DMS114 treated with DMSO at 0.1 percent for 48 hours (cell line): ENCODE measurements at regions not wholly inside any gene's neighbourhood (a gene's known extent, or its start where the extent isn't known, plus 50 kb on each side); places are given as distances from the start of the nearest gene placed in this dataset.

Experiments
- DNase-seq: peaks from one replicate; lab custom pipeline; 2025; ENCODE audit not compliant: unreplicated experiment; lab: John Stamatoyannopoulos, UW

DNA sequence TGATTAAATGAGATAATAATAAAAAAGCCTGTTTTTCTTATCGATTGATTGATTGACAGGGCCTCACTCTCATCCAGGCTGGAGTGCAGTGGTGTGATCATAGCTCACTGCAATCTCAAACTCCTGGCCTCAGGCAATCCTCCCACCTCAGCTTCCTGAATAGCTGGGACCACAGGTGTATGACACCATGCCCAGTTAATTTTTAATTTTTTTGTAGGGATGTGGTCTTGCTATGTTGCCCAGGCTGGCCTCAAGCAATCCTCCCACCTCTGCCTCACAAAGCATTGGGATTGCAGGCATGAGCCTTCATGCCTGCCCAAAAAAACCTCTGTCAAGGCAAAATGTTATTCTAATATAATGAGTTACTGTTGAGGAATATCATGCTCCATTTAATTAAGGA is 346.4 kb upstream of the DAB1 start:
- no peak for DNase-seq

DNA sequence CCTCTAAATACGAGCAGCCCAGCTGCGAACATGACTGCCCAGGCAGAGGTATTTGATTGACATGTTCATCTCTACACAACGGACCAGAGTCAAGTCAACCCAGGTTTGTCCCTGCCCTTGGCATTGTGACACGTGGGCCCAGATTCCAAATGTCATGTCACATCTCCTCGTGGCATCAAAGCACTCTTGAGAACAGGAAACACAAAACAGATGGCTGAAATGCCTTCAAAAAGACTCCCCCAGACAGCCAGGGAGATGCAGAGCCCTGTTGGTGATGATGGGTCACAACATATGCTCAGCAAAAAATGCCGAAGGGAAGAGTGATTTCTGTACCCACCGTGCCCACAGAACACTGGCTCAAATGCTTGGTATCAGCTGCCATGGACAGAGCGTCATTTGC is 337.8 kb upstream of the DAB1 start:
- no peak for DNase-seq

DNA sequence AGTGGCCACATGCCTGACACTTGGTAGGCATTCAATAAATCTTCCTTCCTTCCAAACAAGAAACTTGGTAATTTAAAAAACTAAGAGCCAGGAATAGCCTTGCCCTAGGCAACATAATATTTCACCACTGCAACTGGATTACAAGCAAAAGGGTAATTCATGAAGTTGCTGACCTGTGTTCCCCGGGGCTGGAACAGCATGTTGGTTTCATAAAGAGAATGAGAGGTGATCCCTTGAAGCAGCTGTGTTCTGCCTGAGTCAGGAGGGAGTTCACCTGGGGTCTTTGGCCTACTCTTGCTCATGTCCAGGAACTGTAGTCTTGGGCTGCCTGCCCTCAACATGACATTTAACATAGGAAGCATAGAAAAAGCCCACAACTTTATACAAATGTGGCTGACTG is 329.0 kb upstream of the DAB1 start:
- no peak for DNase-seq

DNA sequence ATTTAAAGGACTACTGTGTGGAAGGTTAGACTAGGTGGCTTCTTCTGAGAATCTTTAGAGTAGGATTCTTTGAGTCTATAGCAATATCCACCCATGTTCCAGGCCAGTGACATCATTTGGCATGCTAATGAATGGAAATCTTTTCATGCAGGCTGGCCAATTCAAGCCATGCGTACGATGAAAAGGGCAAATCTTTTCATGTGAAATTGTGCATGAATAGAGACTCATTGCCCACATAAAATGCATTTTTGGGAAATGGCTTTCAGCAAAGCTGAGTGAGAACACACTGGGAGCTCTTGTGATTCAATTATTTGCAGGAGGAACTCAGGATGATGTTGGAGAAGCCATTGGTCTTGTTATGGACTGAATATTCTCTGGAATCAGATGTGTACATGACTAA is 324.9 kb upstream of the DAB1 start:
- DNase-seq = no peak

DNA sequence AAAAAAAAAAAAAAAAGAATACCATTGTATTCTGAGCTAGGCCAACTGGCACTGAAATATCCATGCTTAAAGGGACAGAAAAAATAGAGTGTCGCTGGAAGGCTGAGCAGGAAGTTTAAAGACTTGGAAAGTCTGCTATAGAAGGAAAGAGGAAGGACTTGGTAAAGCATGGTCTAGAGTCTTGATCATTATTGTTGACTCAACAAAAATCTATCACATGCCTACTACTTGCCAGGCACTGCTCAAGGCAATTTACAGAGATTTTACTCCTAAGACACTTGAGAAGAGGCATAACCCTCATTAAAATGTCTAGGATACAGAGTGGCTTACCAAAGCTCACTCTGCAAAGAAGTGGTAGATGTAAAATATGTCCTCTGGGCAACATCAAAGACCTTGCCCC is 324.0 kb upstream of the DAB1 start:
- no peak for DNase-seq

DNA sequence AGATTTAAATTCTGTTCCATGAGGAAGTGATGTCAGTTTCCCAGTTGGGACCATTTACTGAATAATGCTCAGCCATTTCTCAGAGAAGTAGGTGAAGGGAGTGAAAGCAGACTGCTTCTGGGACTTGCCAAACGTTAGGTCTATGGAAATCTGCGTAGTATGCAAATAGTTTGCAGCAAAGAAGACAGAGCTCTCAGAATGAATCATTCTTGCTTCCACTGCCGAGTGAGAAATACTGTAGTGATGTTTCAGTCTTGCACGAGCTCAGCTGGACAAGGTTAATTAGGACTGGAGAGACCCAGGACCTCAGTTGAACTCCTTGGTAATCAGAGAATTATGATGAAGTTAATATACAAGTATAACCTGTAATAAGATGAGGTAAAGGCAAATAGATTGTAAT is 317.7 kb upstream of the DAB1 start:
- DNase-seq = no peak

DNA sequence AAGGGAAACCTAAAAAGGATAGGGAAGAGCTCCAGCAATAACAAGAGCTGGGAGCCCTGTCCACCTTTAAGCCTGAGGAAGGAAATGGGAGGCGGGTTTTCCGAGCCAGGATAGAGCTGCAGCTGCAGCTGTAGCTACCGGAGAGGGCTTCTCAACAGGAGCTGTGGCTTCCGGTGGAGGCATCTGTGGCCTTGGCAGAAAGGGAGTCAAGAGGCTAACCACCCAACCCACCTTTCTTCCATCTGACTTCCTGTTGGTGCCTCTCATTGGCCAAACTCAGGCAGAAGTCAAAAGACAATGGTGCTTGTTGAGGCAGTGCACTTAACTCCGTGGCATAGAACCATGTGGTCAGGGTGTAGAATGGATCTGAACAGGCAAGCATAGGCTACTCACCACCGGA is 313.1 kb upstream of the DAB1 start:
- no peak for DNase-seq

DNA sequence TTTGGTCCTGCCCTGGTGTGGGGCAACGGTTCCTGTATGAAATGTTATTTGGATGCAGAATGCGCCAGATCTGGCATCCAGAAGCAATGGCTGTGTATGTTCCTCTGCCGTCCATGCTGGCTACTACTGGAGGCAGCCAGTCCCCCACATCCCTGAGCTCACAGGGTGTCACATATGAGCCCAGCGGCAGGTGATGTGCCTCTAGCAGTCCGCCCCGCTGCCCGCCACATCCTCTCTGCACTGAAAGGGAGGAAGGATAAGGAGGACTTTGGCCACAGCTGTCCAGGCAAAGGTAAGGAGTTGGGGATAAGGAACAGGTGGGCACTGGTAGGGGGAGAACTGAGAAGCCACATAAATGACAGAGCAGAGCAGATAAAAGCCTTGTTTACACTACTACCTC is 305.3 kb upstream of the DAB1 start:
- no peak for DNase-seq

DNA sequence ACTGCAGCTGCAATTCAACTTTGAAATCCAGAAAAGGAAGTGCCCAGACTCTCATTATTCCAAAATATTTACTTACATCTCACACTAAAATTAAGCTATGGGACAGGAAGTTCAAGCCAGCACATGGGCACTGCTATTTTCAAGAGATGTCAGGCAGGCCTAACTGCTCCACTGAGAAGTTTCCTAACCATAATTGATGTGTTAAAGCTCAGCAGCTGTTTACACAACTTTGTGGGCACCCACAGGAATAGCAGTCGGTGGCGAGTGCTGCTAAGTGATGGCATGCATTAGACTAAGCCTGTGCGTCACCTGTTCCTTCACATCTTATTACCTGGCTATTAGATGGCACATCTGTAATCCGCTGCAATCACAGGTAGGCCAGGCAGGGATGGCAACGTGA is 303.3 kb upstream of the DAB1 start:
- DNase-seq = no peak

DNA sequence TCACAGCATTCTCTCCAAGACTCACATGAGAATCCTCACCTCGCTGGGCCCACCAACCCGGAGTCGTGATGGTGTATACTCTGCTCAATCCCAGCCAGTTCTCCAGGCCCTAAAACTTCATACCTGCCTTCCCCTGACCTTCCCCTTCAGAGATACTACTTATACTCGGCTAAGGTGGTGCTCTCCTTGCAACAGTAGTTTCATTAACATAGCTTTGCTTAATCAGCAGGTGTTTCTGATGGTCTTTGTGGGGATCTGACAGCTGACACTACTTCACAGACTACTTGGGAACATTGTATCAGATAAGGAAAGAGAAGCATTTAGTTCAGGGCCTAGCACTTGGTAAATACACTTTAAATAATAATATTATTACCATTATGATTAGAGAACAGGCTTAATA is 301.5 kb upstream of the DAB1 start:
- DNase-seq = no peak

DNA sequence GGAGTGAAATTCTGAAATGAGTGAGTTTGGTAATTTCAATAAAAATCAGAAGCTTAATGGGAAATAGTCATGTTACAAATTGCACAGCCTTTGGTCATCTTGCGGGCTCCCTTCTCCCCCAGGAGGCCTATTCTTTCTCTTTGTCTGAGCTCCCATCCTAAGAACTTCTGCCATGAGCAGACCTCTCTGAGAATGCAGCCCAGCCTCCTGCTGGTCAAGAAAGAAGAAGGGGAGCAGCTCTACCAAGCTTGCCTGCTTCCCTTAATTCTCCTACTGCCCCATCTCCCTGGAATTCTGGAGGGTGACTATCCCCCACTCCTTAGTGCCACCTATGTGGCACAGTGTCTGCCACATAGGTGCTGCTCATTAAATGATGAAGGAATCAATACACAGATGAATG is 300.7 kb upstream of the DAB1 start:
- DNase-seq = no peak

DNA sequence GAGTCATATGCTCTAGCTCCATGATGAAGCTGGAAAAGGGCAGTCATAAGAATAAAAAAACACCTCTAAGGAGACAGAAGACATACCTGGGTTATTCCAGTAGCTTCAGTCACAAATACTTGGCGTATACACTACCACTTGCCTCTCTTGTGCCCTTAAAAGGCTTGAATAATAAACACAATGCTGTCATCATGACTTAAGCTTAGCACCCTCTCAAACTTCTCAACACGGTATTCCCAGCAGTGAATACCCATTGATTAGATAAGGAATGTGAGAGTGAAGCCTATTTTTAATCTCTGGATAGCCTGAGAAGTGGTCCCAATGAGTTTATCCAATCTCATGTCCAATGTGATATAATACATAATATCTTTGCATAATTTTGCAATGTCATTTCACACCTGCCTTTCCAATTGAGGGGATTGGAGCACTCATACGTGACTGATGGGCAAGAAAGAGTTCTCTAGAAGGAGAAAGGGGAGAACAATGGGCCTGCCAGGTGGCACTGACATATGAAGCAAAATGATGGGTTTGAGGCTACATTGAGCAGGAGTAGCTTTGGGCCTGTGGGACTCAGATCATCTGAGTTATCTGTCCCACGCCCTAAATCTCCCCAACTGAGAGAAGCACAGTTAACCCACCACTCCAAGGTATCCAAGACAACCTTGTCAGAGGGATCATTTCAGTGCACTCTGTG is 298.6 kb upstream of the DAB1 start:
- no peak for DNase-seq

DNA sequence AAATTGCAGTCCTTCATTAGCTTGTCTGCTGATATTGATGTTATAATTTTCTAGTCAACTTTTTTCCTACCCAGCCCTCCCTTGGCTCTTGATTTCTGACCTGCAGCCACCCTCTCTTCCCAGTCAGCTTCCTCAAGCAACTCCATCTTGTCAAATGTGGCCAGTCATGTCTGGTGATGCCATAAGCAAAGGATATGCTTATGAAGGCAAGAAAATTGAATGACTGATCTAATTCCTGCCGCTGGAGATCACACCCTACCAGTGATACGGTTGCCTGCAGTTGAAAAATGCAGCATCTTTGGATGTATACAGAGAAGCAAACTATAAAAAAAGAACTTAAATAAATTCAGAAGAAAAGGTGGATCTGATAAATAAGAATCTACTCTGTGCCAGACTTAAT is 297.1 kb upstream of the DAB1 start:
- DNase-seq = no peak

DNA sequence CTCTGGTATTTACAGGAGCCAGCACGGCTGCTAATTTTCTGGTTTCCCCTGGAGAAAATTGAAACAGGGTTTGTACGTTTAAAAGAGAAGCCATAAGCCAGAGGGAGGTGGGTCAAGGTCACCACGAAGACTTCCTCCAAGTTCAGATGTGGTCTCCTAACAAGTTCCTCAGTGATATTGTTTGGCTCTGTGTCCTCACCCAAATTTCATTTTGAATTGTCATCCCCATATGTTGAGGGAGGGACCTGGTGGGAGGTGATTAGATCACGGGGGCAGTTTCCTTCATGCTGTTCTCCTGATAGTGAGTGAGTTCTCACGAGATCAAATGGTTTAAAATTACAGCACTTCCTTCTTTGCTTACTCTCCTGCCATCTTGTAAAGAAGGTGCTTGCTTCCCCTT is 295.4 kb upstream of the DAB1 start:
- DNase-seq = no peak

DNA sequence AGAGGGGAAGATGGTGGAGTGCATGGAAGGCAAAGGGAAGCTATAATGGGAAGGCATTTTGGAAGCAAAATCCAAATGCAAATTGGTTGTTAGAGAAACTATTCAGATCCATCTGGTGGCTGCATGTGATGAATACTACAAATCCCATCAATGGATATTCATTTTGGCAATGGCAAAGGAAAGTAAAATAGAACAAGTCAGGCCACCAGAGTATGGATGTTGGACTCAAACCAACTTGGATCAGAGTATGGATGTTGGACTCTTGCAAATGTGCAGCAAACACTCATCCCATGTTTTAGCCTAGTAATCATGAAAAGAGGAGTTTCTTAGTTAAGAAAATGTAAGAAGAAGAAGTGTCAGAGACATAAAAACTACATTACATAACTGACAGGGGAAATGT is 289.6 kb upstream of the DAB1 start:
- no peak for DNase-seq

DNA sequence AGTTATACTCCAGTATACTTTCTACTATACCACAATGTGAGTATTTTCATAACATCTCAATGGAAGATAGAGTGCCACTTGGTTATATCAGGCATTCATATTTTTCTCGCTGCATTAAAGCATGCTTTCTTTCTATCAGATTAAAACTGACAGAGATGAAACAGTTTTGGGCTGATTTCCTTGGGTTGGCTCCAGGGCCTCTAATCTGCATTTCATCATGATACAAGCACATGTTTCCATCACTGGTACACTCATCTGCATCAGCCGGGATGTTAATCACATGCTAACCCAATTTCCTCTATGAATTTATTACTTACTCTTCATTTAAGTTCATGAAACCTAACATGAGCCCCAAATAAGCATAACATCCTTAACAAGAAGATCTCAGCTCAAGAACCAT is 289.0 kb upstream of the DAB1 start:
- DNase-seq = no peak

DNA sequence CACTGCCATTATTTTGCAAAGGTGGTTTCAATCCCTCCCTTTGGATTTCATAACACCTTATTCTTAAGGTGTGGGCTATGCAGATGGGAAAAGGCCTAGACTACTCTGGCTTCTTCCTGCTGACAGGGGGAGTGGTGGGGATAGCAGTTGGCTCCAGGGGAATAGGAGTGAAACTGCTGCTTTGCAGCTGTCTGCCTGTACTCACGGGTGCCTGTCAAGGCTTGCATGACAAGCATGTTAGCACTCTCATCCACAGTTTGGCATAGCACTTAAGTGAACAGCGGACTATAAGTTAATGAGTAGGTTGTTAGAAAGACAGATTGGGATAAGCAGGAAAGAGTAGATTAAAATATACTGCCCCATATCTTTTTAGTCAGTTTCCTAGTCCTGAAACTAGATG is 287.5 kb upstream of the DAB1 start:
- DNase-seq = no peak

DNA sequence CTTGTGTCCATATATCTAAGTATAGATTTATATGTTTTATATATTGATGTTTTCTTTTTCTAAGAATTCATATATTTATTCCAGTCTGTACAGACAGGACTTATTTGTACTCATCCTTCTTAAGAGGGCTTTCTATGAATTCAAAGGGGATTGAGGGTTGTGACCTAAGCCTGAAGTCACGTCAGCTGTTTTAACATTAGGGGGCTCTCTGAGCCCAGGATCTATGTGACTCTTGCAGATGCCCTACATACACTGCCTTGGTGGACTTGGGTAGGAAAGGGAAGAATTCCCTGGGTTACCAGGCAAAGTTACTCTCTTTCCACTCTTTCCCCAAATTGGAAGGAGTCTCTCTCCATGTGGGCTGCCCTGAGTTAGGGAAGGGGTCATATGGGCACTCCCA is 283.8 kb upstream of the DAB1 start:
- DNase-seq = no peak

DNA sequence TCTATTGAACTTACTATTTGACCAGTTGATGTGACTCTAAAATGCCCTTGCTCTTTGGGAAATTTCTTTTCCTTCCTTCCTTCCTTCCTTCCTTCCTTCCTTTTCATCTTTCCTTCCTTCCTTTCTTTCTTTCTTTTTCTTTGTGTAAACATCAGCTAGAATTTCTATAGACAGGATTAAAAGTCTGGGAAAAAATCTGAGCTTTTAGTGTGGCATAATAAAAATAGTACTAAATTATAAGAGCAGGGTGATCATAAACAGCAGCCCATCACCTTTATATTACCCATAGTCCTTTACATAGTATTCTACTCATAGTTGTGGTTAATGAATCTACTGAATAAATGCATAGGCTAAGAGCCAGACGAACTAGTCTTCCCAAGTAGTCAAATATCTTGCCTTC is 281.0 kb upstream of the DAB1 start:
- no peak for DNase-seq

DNA sequence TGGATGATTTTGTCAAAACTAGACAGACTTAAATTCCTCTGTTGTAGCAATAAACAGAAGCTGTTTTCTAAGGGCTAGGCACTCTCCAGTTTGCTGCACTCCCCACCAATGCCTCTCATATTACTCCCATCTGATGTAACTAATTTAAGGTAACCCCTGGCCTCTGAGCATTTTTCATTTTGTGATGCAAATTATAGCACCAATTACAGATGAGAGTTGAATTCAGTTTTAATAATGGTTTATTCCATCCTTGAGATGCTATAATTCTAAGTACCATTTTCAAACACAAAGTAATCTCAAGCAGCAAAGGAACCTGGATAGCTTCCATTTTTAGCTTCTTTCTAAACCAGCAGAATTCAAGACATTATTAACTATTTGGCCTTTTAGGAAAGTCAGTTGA is 280.4 kb upstream of the DAB1 start:
- no peak for DNase-seq

DNA sequence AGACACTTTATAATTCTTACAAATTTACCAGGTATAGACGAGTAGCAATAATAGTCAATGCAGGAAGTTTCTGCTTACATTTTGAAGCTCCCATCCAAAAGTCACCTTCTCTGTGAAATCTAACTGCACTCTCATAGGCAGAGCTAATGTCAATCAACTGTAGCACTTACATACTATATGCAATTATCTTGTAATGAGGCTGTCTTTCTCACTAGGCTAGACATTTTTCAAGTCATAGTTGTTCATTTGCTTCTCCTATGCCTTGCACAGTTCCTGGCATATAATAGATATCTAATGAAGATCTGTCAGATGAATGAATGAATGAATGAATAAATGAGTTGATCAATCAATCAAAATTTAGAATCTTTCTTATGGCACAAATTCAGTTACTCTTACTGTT is 273.0 kb upstream of the DAB1 start:
- DNase-seq = no peak

DNA sequence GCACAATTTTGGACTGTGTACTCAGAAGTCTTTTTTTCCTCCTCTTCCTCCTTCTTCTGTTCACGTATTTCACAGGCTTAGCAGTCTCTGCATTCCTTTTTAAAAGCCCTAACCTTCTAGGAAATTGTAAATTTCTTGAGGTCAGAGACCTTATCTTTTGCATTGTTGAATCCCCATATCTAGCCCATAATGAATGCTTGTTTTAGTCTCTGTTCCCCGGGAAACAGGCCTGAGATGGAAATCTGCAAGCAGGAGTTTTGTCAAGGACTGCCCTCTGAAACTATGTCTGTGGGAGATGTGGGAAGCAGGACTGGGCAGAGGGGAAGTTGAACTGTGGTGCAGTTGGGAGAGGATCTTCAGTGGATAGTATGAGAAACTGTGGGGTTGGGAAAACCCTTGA is 272.2 kb upstream of the DAB1 start:
- no peak for DNase-seq

DNA sequence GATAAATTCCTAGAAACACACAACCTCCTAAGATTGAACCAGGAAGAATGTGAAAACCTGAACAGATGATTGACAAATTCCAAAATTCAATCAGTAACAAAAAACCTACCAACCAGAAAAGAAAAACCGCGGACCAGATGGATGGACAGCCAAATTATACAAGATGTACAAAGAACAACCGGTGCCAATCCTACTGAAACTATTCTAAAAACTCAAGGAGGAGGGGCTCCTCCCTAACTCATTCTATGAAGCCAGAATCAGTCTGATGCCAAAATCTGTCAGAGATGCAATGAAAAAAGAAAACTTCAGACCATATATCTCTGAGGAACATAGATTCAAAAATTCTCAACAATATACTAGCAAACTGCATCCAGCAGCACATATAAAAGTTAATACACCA is 262.4 kb upstream of the DAB1 start:
- no peak for DNase-seq
